SU-DHL-6 (cell line): ENCODE measurements at regions not wholly inside any gene's neighbourhood (a gene's known extent, or its start where the extent isn't known, plus 50 kb on each side); places are given as distances from the start of the nearest gene placed in this dataset.
"Not testable (repeated sequence)": the region's sequence is repeated elsewhere in the genome, so short reads cannot be mapped to it uniquely, and the experiment has no call there.

Source experiments
- EZH2phosphoT487 ChIP-seq: fragments of 200-600 bp; sonication (generic), shearing (Covaris generic); conservative IDR thresholded peaks from 2 replicates; pipeline ENCODE4 v1.6.1; 2018; ENCODE audit warnings: mild to moderate bottlenecking, antibody characterized with exemption, low read length, moderate library complexity, mixed read lengths
- TF ChIP-seq, protein P1 (sequence below): fragments of 200-600 bp; sonication (generic); IDR thresholded peaks from one replicate; pipeline ENCODE4 v1.5.1; 2017; ENCODE audit warnings: antibody characterized with exemption, mild to moderate bottlenecking, low read length, moderate library complexity; ENCODE audit not compliant: insufficient read depth, poor library complexity, severe bottlenecking

DNA sequence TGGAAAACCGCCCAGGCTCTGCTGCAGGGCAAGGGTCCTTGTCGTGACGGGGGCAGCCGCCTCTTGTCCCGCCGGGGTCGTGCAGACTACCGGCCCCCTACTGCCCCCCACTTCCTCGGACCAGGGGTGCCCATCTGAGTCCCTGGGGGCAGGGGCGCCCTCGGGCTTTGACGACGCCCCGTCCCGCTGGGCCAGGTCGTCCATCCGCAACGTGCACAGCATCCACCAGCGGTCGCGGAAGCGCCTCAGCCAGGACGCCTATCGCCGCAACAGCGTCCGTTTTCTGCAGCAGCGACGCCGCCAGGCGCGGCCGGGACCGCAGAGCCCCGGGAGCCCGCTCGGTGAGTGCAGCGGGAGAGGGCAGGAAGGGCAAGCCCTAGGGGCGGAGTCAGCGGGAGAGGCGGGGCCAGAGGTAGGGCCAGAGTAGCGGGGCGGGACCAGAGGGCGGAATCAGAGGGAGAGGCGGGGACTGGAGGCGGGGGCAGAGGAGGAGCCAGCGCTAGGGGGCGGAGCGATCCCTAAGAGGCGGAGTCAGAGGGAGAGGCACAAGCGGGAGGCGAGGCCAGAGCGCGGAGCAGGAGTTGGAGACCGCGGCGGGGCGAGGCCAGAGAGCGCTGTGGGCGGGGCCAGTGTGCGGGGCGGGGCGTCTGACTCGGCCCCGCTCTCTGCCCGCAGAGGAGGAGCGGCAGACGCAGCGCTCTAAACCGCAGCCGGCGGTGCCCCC, 73.5 kb downstream of the NSUN5 start:
- TF ChIP-seq, protein P1, sequence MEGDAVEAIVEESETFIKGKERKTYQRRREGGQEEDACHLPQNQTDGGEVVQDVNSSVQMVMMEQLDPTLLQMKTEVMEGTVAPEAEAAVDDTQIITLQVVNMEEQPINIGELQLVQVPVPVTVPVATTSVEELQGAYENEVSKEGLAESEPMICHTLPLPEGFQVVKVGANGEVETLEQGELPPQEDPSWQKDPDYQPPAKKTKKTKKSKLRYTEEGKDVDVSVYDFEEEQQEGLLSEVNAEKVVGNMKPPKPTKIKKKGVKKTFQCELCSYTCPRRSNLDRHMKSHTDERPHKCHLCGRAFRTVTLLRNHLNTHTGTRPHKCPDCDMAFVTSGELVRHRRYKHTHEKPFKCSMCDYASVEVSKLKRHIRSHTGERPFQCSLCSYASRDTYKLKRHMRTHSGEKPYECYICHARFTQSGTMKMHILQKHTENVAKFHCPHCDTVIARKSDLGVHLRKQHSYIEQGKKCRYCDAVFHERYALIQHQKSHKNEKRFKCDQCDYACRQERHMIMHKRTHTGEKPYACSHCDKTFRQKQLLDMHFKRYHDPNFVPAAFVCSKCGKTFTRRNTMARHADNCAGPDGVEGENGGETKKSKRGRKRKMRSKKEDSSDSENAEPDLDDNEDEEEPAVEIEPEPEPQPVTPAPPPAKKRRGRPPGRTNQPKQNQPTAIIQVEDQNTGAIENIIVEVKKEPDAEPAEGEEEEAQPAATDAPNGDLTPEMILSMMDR = not testable (repeated sequence)
- not testable (repeated sequence) for TF ChIP-seq EZH2phosphoT487
